HS-27A (cell line): ENCODE measurements at regions not wholly inside any gene's neighbourhood (a gene's known extent, or its start where the extent isn't known, plus 50 kb on each side); places are given as distances from the start of the nearest gene placed in this dataset.

Source experiments
- DNase-seq: peaks from one replicate; pipeline ENCODE4 v3.0.0-alpha.2; 2012; ENCODE audit warnings: low read depth, missing footprints

DNA sequence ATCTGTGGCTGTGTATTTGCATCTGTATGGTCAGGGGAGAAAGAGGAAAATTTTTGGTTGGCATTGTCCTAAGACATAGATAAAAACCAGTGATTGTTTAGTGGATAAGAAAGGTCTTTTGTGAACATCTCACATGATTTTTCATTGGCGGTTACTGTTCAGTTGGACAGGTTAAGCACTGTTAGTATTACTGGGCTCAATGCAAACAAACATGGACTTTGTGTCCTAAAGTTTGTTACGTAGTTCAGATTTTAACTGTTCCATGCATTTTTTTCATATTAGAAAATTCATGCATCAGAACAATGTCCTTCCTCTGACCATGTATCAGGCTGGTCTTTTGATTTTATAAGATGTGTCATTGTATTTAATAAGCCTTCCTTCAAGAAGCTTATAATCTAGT is 368.0 kb downstream of the MEIS1 start:
- no peak for DNase-seq

DNA sequence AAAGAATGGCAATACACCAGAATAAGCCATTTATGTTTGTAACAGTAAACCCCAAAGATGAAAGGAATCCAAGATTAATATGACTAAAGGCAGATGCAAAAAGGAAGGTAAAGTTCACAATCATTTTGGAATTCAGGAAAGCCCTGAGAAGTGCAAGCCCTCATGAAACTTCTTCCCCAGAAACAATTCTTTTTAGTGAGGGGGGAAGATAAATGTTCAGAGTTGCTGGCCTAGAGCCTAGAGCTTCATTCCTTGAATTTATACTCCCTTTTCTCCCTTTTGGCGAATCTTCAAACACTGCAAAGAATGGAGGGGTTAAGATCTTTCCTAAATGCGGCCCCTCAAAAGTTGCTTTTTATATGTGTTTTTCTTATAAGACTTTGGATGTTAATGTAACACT is 368.8 kb downstream of the MEIS1 start:
- DNase-seq: no peak

DNA sequence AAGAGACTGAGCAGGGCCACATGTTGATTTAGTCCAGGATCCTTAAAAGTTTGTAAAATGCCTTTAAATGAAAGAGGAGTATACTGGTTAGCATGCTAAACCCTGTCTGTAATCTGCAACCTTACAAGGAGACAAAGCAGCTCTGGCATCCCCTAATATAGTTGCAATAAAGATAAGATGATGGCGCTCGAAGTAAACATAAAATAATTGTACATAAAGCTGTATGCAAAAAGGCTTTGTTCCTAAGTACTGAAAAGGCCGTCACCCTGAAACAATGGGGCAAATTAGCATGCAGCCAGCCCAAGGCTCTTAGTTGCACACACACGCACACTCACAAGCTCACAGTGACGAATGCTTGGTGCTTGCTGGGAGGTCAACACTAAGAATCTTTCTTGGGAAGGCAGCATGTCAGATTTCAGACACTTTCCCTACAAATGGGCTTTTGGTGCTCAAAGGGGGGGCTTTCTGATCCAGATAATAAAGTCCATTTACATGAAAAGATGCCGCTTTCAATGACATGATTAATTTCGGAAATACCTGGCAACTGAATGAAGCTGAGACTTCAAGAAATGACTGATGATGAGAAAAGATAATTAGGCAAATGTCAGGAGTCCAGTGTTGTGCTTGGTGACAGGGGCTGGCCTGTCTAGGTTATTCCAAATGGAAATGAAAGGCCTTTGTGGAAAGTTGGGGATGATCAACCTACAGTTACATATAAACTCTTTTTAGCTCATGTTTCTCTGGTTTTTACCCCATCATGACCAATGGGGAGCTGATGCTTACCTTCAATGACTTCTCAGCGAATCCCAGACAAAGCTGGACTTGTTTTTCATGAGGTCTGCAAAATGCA is 370.3 kb downstream of the MEIS1 start:
- DNase-seq: no peak

DNA sequence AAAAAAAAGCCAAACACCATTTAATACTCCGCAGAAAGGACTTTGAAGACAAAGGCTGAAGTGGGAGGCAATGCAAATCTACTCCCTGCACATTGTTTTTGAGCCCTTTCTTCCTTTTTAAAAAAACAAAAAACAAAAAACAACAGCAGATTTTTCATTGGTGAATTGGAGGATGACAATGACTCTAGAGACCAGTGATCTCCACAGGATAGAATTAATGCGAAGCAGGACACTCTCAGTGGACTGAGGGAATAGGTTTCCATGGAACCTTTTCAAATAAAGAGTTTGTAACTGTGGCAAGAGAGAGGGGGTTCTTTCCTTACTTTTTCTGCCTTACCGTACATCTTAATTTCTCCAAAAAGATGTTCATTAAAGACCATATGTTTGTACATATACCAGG is 371.0 kb downstream of the MEIS1 start:
- no peak for DNase-seq

DNA sequence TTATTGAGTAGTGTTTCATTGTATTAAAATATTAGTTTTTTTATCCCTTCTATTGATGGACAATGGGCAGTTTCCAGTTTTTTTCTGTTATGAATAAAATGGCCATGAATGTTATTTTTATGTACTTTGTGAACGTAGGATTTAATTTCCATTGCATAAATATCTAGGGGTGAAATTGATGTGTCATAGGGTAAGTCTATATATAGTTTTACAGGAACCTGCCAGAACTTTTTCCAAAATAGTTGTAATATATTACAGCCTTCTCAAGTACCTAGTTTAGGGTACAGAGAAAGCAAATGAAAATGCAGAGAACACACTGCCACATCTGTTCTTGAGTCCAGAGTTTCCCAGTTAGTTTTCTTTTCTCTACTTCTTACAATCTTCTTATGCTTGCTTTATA is 378.6 kb downstream of the MEIS1 start:
- DNase-seq: no peak

DNA sequence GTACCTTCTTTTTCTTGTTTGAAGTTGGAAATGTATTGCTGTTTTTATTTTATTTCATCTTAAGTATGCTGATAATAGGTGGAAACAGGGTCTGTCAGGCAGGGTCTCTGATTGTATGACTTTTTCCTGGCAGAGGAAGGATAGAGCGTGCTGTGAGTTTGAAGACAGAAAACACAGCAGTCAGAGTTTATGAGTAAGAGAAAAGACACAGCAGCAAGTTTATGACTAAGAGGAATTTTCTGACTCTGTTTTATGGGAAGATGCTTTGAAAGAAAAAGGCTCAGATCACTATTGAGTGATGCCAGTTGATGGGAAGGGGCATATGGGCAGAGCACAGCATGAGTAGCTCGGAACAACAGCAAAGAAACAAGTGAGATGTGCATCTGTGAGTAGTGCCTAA is 379.1 kb downstream of the MEIS1 start:
- no peak for DNase-seq

DNA sequence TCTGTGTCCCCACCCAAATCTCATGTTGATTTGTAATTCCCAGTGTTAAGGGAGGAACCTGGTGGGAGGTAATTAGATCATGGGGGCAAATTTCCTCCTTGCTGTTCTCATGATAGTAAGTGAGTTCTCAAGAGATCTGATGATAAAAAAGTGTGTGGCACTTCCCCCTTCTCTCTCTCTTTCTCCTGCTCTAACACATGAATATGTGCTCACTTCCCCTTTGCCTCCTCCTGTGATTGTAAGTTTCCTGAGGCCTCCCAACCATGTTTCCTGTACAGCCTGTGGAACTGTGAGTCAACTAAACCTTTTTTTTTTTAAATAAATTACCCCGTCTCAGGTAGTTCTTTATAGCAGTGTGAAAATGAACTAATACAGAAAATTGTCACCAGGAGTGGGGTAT is 380.0 kb downstream of the MEIS1 start:
- no peak for DNase-seq

DNA sequence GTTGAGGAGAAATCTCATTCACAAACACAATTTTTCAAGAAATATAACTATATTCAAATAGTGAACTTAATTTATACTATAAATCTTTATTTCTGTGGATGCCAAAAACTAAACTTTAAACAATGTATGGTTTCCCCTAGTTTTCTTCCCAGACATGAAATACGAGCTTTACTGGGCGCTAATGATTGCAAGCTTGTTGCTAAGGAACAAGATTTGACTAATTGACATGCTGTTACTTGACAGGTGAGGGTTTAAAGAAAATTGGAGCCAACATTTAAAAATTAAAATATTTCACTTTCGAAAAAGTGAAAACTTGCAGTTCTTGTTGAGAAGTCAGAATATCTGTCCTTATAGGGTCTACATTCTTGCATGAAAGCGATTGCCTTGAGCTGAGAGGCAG is 381.0 kb downstream of the MEIS1 start:
- no peak for DNase-seq

DNA sequence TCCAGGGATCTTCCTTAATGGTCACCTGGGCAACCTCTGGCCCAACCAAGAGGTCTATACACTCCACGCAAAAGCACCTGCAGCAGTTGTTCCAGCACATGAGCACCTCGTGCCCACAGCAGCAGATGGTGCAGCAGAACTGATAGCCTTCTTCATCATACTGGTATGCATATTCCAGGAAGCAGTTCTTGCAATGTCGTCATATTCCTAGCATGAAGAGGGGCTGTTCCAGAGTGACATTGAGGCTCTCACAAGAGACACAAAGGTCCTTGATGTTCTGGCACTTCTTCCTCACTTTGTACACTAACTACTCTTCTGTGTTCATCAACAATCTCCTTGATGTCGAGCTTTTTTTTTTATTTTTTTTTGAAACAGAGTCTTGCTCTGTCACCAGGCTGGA is 386.2 kb downstream of the MEIS1 start:
- DNase-seq: no peak

DNA sequence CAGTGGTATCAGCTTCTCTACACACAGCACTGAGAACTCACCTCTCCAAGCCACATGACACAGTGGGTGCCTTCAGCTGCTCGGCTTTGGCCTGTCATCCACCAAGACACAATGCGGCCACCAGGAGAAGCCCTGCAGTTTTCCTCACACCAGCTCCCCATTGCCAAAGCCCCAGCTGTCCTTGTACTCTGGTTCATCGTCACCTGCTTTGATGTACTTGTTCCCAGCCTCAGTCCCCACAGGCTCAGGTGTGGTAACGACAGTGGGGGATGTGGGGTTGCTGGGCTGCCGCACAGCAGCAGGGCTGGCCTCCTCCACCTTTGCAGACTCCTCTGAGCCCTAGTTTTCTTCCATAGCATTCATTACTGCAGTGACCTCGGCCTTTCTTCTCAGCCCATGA is 387.3 kb downstream of the MEIS1 start:
- DNase-seq: no peak

DNA sequence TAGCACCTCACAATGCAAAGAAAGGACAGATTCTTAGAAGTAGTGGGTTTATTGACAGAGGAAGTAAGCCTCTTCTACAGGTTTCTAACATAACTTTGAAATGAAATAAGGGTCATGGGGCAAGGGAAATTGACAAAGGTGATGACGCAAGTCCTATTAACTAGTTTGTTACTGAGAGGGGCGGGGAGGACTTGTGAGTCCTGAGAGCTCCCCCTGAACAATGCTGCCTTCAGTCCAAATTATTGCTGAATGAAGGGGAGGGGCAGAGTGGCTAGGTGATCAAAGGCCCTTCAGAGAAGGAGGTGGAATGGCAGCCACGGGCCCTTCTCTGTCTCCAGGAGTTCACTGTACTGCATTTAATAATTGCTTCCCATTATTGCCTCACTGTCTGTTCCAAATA is 390.0 kb downstream of the MEIS1 start:
- DNase-seq: no peak

DNA sequence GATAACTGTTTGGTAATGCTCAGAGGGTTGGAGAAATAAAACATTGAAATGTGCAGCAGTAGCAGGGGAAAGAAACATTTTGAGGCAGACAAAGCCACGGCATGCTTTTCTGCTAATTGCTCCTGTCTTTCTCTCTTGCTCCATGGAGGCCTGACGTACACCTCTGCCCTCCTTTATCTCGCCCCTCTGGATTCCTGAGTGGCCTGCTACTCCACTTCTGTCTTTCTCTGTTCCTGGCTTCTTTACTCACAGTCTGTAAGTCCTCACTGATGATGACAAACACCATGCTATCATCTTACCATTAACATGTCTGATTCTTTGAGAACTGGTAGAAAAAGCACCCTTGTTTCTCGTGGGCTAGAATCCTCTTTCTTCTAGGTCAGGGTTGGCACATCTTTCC is 392.9 kb downstream of the MEIS1 start:
- no peak for DNase-seq

DNA sequence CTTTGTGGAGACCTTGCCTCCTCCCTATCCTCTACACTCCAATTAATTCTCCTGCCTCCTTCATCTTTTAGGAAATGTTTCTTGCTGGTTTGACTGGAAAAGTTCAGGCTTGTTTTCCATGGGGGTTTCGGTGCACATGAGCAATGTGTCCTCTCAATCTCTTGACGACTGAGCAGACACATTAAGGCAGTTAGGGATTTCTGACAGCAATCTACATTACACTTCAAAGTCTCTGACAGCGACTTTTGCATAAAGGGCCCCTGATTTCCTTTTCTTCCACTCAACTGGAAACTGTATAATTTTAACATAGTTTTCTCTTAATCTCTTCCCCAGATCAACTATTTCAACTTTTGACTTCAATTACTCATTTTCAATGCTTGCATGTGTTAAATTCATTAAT is 394.0 kb downstream of the MEIS1 start:
- no peak for DNase-seq

DNA sequence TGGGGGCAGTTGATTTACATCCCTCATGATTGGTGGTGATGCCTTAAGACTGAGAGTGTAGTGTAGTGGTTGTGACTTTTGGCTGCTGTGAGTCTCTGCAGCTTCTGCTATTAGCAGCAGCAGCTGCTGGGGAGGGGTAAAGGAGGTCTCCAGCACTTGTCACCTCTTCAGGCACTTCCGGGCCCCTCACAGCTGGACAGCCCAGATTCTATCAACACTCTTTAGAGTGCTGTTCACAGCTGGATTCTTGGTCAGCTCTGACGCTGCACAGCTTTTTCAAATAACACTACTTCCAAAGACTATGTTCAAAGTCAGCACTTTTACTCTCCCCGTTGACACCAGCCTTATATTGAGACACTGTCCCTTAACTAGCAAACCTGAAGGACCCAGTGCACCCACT is 396.0 kb downstream of the MEIS1 start:
- DNase-seq: no peak

DNA sequence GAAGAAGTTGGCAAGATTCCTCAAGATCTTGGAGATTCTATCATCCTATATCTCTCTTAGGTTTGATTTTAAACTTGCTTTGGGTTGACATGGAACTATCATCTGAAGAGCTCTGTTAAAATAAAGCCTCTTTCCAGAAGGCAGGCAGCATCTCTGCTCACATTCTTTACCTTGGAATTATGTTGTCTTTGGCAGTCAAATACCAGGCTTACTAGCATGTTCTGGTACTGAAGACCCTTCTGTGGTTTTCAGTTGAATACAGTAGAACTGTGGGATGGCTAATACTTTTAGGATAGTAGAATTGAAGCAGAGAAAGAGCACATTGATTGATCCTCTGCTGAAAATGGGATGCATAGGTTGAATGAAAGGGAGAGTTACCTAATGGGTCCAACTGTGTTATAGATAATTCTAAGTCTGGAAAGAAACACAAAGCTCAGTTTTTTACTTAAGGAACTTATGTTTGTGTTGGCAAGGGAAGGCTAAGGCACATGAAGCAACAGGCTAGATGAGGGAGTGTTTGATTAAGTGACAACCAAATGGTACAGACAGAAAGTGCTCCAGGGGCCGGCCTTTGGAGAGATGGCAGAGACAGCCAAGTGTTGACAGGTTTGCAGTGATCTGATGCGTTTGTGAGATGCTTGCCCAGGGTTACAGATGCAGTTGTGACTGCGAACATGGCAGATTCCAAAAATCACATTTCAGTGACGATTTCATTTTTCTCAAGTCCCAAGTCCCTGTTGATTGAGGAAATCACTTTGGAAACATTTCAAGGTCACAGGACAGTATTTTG is 397.9 kb downstream of the MEIS1 start:
- no peak for DNase-seq

DNA sequence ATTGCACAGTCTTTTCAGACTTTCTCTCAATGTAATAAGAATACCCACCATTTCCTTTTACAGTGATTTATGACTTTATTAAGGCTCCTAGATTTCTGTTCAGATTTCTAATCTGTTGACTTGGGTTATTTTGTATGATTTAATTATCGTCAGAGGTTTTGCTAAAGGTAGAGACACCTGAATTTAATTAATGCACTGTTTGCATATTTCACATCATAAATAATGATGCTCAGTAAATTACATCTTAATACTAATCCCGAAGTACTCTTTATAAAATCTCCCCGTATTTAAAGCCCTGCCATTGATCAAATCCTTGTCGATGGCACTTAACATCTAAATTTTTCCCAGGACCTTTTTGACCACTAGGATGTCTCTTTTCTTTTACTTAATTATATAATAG is 399.9 kb downstream of the MEIS1 start:
- DNase-seq: no peak

DNA sequence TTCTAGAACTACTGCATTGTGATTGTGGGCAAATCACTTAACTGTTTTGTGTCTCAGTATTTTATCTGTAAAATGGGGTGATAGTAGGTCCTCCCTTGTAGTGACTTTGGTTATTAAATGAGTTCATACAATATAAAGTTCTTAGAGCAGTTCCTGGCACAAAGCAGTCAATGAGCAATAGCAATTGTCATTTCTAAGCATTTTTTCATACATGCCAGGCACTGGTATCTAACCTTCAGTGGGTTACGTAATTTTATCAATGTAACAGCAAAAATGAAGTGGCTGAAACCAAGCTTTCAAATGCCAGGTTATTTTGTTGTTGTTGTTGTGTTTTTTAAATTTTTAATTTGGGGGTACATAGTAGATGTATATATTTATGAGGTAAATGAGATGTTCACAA is 401.9 kb downstream of the MEIS1 start:
- no peak for DNase-seq

DNA sequence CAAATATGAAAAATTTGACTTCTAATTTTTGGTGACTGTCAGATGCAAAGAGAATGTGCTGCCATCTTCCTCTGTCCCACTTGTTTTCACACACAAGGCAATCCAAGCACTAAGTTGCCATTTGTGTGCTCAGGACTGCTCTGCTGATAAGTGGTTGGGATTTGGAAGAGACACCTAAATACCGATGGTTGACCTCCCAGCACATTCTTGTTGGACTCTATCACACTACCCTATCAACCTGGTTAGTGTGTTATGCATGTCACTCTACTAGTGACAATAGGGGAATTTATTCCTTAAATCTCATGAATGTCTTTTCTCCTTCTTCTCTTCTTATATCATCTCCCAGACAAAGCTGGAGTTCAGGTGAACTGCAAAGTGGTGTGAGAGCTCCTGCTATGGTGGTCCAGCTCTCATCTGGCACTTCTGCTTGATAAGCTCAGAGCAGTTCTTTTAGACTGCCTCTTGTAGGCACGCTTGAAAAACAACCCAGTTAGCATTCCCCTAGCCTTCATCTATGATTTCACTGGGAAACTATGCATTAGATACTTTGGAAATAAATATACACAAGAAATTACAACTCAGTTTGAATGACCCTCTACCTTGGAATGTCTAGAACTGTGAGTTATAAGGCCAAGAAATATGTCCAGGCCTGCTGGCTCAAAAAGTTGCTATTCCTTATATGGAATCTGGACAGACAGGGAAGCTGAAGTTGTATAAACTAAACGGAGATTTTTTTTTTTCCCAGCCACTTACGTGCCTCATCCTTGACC is 404.8 kb downstream of the MEIS1 start:
- DNase-seq: peak; percentile 80

DNA sequence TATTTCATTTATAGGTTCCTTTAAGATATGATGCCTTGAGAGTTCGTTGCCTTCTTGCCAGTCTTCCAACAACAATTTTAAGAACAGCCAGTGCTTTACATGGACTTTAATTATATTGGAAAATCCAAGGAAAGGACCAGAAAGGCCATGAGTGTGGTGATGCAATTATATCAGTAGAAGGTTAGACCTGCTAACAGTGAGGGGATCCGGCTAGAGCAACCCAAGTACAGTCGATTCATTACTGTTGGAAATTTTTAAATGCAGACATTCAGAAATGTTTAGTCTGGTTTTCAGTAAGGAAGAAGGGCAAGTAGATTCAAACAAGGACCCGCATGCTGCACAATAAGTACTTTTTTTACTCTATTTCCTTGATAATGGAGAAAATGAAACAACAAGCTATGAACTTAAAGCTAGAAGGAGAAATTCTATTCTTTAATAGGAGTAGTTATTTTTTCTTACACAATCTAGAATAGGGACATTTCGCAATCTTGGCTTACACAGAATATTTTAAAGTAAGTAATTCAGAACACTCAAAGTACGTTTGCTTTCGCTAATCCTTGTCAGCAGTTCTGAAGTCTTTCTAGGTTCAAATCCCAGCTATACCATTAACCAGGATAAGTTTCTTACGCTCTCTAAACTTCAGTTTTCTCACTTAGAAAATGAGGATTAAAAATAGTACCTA is 405.5 kb downstream of the MEIS1 start:
- DNase-seq: no peak

DNA sequence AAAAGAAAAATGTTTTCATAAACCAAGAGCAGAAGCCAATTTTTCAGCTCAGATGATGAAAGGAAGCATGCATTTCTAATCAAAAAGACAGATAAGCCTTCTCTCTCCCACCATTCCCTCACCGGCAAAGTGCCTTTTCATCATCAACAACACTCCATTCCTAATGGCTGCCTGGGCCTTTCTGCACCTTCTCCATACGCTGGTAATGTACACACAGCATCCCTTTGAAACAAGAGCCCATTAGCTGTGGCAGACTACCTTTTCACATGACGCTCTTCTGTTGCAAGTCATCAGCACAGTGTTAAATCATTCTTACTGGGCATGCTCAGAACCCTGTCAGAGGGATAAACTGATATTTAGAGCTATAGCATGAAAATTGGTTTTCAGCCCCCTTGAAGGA is 408.9 kb downstream of the MEIS1 start:
- DNase-seq: no peak

DNA sequence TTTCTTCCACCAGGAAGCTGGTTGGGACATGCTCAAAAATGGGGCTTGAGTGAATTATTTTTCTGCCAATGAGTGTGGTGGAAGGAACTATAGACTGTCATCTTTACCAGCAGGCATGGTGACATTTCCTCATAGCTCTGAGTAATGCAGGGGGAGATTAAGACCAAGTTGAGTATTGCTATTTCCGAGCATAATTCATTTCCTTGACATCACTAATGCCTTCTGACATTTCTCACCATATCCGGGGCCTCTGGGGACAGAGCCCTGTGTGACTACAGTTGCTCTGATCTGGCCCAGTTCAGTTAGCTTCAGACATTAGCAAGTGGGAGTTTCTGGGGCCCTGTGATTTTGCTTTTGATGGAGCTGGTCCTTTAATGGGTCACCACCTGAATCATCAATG is 410.4 kb downstream of the MEIS1 start:
- no peak for DNase-seq

DNA sequence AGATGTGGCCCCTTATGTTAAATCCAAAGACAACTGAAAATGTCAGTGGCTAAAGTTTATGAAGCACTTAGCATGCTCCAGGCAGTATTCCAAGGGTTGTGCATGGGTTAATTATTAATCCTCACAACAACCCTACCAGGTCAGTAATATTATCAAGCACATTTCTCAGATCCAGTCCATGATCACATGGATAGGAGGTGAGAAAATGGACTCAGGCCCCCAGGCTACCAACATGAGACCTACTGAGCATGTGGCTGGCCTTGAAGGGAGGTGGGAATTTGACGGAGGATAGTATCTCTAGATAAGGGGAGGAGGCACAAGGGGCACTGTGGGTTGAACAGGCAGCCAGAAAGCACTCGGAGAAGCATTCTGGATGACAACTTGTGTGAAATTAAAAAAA is 412.0 kb downstream of the MEIS1 start:
- DNase-seq: no peak
